ENCODE measurements at regions not wholly inside any gene's neighbourhood (a gene's known extent, or its start where the extent isn't known, plus 50 kb on each side); places are given as distances from the start of the nearest gene placed in this dataset.

- no peak for TF ChIP-seq ARNTL (CRISPR knock-in tag; IDR thresholded peaks at IDR 0.05; ENCODE audit: borderline replicate concordance, low read depth)
- TF ChIP-seq ISL1 (CRISPR knock-in tag; IDR thresholded peaks at IDR 0.05) = no peak
- TF ChIP-seq PATZ1 (CRISPR knock-in tag; IDR thresholded peaks at IDR 0.05; ENCODE audit: borderline replicate concordance) = no peak
- no peak for TF ChIP-seq SNAI2 (CRISPR knock-in tag; IDR thresholded peaks at IDR 0.05)
- no peak for TF ChIP-seq GLIS3 (CRISPR knock-in tag; IDR thresholded peaks at IDR 0.05)
Measured at GRCh38 chr2:6685447-6685846, 180.3 kb downstream of the CMPK2 start.

Data from SK-N-SH treated with all-trans-retinoic acid at 6 μM for 48 hours (cell line).